Upper lobe of left lung (tissue), 6 donors: ENCODE measurements at regions not wholly inside any gene's neighbourhood (a gene's known extent, or its start where the extent isn't known, plus 50 kb on each side); places are given as distances from the start of the nearest gene placed in this dataset.
"Not testable (repeated sequence)": the region's sequence is repeated elsewhere in the genome, so short reads cannot be mapped to it uniquely, and the experiment has no call there.

Experiments used
- ATAC-seq, 2 donors: fragments of 200-7000 bp; cut with Tn5 transposase; one replicate each; pipeline ENCODE4 v1.9.1; 2022; ENCODE audit warnings: mild to moderate bottlenecking in 2 of 2, moderate library complexity in 2 of 2; ENCODE audit not compliant: low FRiP score in 2 of 2
- DNase-seq, 2 donors: peaks; one replicate each; pipeline ENCODE4 v3.0.0-alpha.2; 2019 to 2020
- H3K27ac ChIP-seq, 4 donors: fragments of 200-600 bp; sonication (generic); one replicate each; pipeline ENCODE4 v1.5.1; 2016 to 2019
- H3K27me3 ChIP-seq, 4 donors: fragments of 200-600 bp; sonication (generic); one replicate each; pipeline ENCODE4 v1.5.1; 2017 to 2019
- H3K36me3 ChIP-seq, 4 donors: fragments of 200-600 bp; sonication (generic); one replicate each; pipeline ENCODE4 v1.5.1; 2016 to 2019
- H3K4me1 ChIP-seq, 4 donors: fragments of 200-600 bp; sonication (generic); one replicate each; pipeline ENCODE4 v1.5.1; 2018 to 2019
- H3K4me3 ChIP-seq, 4 donors: fragments of 200-600 bp; sonication (generic); one replicate each; pipeline ENCODE4 v1.5.1; 2017 to 2019; ENCODE audit warnings: mild to moderate bottlenecking in 2 of 4, moderate library complexity in 1 of 4
- H3K9me3 ChIP-seq, 4 donors: fragments of 200-600 bp; sonication (generic); one replicate each; pipeline ENCODE4 v1.5.1; 2018 to 2019
- EP300 ChIP-seq, 4 donors: sonication (generic); formaldehyde crosslinking; IDR thresholded peaks; one replicate each; pipeline ENCODE4 v1.5.1; 2017; ENCODE audit warnings: antibody characterized with exemption in 4 of 4, control low read depth in 2 of 4
- POLR2A ChIP-seq, 4 donors: fragments of 450-650 bp; IDR thresholded peaks; one replicate each; pipeline ENCODE4 v1.5.1; 2016 to 2017; ENCODE audit warnings: antibody characterized with exemption in 4 of 4, mild to moderate bottlenecking in 2 of 4
- POLR2AphosphoS5 ChIP-seq, 2 donors: sonication (generic); formaldehyde crosslinking; IDR thresholded peaks; one replicate each; pipeline ENCODE4 v1.5.1; 2017; ENCODE audit warnings: antibody characterized with exemption in 2 of 2
- WGBS, 2 donors: methylation state at CpG; one replicate each; pipeline ENCODE4 v1.1.5; 2017 to 2018; 5-methylcytosine and 5-hydroxymethylcytosine counted together
- TF ChIP-seq, protein P1 (sequence below), 6 experiments: fragments of 450-650 bp in 4 of 6; fragments of 200-600 bp in 2 of 6; sonication (generic) in 2 of 6; IDR thresholded peaks; one replicate each; pipeline ENCODE4 v1.5.1; 2016 to 2019; ENCODE audit warnings: antibody characterized with exemption in 6 of 6
- donor health status: DM: no; HTN: no; CAD: no; lungs with moderate emphysema.
- donor health status: DM: no; HTN: yes; CAD: no; lungs with severe emphysema.

DNA sequence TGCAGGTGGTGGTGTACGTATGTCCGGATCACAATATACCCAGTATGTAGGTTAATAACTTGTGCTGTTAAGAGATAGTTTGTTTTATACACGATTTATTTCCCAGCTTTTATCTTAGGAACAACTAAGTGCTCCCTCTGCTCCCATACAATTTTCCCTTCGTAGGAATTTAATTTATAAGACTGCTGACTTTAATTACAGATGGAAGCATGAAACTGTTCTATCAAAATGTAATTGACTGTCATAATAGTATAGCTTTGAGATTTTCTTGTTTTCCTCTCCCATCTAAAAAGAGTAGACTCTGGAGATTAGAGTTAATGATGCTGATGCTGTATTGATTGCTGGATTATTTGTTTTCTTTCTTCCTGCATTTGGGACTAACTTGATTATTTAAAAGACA lies 370.7 kb upstream of the SGO1 start:
- H3K27ac ChIP-seq, result no peak overlapping the region
- TF ChIP-seq POLR2A (IDR thresholded peaks at IDR 0.05) (no peak), POLR2AphosphoS5 (IDR thresholded peaks at IDR 0.05) (no peak), EP300 (IDR thresholded peaks at IDR 0.05) (no peak)
- TF ChIP-seq, protein P1, sequence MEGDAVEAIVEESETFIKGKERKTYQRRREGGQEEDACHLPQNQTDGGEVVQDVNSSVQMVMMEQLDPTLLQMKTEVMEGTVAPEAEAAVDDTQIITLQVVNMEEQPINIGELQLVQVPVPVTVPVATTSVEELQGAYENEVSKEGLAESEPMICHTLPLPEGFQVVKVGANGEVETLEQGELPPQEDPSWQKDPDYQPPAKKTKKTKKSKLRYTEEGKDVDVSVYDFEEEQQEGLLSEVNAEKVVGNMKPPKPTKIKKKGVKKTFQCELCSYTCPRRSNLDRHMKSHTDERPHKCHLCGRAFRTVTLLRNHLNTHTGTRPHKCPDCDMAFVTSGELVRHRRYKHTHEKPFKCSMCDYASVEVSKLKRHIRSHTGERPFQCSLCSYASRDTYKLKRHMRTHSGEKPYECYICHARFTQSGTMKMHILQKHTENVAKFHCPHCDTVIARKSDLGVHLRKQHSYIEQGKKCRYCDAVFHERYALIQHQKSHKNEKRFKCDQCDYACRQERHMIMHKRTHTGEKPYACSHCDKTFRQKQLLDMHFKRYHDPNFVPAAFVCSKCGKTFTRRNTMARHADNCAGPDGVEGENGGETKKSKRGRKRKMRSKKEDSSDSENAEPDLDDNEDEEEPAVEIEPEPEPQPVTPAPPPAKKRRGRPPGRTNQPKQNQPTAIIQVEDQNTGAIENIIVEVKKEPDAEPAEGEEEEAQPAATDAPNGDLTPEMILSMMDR (IDR thresholded peaks at IDR 0.05), result no peak
- DNase-seq (no peak), ATAC-seq (no peak)
- no peaks in the 10 kb centered on the region for H3K9me3 ChIP-seq
- H3K36me3 ChIP-seq, result no peaks in the 10 kb centered on the region
- no peak overlapping the region for H3K4me3 ChIP-seq
- H3K4me1 ChIP-seq, result no peaks in the 10 kb centered on the region
- H3K27me3 ChIP-seq, result no peaks in the 10 kb centered on the region
- 80 to 86% methylated on average over 4 of the region's 4 CpGs for WGBS, 2 donors

DNA sequence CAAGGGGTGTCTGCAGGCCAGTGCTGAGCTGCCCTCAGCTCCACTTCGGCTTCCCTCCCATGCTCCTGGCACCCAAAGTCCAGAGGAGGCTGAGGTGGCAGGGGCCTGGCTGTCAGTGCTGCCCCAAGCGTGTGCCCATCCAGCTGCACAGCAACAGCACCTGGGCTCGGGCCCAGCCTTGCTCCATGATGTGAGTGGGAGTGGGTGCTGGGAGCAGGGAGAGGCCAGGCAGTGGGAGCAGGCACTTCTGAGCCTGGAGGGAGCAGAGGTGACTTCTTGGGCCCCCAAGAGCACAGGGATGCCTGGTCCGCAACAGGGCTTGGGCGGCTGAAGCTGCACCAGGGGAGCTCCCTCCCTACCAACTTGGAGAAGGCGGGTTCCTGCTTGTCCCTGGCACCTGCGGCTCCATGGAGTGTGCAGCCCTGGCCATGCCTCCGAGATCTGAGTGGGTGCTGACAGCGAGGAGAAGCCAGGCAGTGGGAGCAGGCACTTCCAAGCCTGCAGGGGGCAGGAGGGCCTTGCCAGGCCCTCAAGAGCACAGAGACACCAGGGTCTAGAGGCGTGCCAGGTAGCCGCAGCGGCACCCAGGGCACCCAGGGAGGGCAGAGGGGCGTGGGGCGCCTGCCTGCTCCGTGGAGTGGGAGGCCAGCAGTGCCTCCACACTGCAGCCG lies 366.7 kb upstream of the SGO1 start:
- no peak overlapping the region for H3K4me3 ChIP-seq
- H3K9me3 ChIP-seq, result peaks cover 0 to 9% (median 0%) of the 10 kb centered on the region in 4 donors
- no peak overlapping the region for H3K27ac ChIP-seq
- no peaks in the 10 kb centered on the region for H3K36me3 ChIP-seq
- H3K27me3 ChIP-seq, result no peaks in the 10 kb centered on the region
- TF ChIP-seq, protein P1 (IDR thresholded peaks at IDR 0.05), result no peak
- TF ChIP-seq EP300 (IDR thresholded peaks at IDR 0.05) (no peak), POLR2A (IDR thresholded peaks at IDR 0.05) (no peak), POLR2AphosphoS5 (IDR thresholded peaks at IDR 0.05) (no peak)
- peak; percentile 31 to 53 for ATAC-seq
- peak in 1 of 2 donors; percentile 59 for DNase-seq
- H3K4me1 ChIP-seq, result no peaks in the 10 kb centered on the region
- WGBS, 2 donors, result 90 to 94% methylated on average over 5 to 9 of the region's 16 CpGs

DNA sequence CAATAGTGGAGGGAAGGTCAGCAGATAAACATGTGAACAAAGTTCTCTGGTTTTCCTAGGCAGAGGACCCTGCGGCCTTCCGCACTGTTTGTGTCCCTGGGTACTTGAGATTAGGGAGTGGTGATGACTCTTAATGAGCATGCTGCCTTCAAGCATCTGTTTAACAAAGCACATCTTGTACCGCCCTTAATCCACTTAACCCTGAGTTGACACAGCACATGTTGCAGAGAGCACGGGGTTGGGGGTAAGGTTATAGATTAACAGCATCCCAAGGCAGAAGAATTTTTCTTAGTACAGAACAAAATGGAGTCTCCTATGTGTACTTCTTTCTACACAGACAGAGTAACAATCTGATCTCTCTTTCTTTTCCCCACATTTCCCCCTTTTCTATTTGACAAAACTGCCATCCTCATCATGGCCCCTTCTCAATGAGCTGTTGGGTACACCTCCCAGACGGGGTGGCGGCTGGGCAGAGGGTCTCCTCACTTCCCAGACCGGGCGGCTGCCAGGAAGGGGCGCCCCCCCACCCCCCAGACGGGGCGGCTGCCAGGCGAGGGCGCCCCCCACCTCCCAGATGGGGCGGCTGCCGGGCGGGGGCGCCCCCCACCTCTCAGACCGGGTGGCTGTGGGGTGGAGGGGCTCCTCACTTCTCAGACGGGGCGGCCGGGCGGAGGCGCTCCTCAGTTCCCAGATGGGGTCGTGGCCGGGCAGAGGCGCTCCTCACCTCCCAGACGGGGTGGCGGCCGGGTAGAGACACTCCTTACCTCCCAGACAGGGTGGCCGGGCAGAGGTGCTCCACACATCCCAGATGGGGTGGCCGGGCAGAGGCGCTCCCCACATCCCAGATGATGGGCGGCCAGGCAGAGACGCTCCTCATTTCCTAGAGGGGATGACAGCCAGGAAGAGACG lies 361.6 kb upstream of the SGO1 start:
- 82 to 89% methylated on average over 19 to 27 of the region's 35 CpGs for WGBS, 2 donors
- H3K4me3 ChIP-seq, H3K36me3 ChIP-seq, H3K27ac ChIP-seq, H3K4me1 ChIP-seq, H3K9me3 ChIP-seq, H3K27me3 ChIP-seq, ATAC-seq: not testable (repeated sequence)
- peak; percentile 42 to 82 for DNase-seq
- peak in 1 of 4 donors; percentile 77 for TF ChIP-seq EP300 (IDR thresholded peaks at IDR 0.05)
- peak in 1 of 2 donors; percentile 8 for TF ChIP-seq POLR2AphosphoS5 (IDR thresholded peaks at IDR 0.05)

DNA sequence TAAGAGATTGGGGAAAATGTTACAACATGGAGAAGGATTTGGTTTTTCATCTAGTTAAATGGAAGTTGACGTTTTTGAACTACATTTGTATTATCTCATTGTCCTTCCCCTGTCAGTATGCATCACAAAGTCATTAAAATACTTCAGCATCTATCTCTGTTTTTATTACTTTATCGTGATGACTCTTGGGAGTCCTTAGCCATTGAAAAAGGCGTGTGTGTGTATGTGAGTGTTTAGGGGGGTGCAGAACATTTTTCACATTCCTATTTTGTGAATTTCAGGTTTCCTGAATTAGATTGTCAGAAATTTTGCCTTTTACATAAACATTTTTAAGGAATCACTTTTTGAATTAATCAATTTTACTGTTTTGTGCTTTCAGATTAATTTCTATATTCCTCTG lies 360.6 kb upstream of the SGO1 start:
- no peak for ATAC-seq
- WGBS, 2 donors, result 70 to 71% methylated on average over 3 of the region's 3 CpGs
- no peaks in the 10 kb centered on the region for H3K36me3 ChIP-seq
- no peak for DNase-seq
- peaks cover 0 to 9% (median 0%) of the 10 kb centered on the region in 4 donors for H3K9me3 ChIP-seq
- TF ChIP-seq EP300 (IDR thresholded peaks at IDR 0.05) (no peak), POLR2A (IDR thresholded peaks at IDR 0.05) (no peak), POLR2AphosphoS5 (IDR thresholded peaks at IDR 0.05) (no peak)
- TF ChIP-seq, protein P1 (IDR thresholded peaks at IDR 0.05), result no peak
- H3K4me1 ChIP-seq, result no peaks in the 10 kb centered on the region
- H3K27me3 ChIP-seq, result no peaks in the 10 kb centered on the region
- no peak overlapping the region for H3K4me3 ChIP-seq
- H3K27ac ChIP-seq, result no peak overlapping the region

DNA sequence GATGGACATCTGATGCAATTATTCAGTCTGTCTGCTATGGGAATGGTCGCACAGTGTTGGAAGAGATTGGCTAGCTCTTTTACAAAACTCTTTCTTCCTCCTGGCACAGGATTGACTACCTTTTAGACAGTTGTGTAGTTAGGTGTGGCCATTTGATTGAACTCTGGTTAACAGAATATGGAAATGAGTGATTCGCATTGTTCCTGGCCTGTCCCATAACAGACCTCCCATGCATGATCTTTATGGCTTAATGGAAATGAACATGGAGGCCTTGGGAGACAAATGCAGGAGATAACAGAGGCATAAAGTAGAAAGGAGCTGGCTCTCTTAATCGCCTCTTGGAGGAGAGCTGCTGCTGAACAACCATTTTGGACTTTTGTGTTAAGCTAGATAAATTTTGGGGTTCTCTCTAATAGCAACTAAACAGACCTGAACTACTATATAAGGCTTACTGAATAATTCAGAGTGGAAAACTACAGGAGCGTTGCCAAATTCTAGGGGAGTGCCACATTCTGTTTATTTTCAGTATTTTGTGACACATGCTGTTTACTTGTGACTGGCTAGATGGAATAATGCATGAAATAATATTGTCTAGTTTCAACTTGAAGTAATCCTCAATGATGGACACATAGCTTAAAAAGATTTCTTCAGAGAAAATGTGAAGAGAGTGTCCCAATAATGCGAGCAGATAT lies 357.7 kb upstream of the SGO1 start:
- Histone ChIP-seq H3K9me3 (peaks cover 0 to 9% (median 0%) of the 10 kb centered on the region in 4 donors), H3K4me3 (no peak overlapping the region), H3K4me1 (no peaks in the 10 kb centered on the region), H3K27ac (no peak overlapping the region), H3K36me3 (no peaks in the 10 kb centered on the region), H3K27me3 (no peaks in the 10 kb centered on the region)
- no peak for ATAC-seq
- DNase-seq, result no peak
- TF ChIP-seq POLR2A (IDR thresholded peaks at IDR 0.05) (no peak), EP300 (IDR thresholded peaks at IDR 0.05) (no peak), POLR2AphosphoS5 (IDR thresholded peaks at IDR 0.05) (no peak)
- TF ChIP-seq, protein P1 (IDR thresholded peaks at IDR 0.05), result no peak
- WGBS, 2 donors, result 86 to 95% methylated on average over 5 of the region's 5 CpGs
